Panc1 (cell line): ENCODE measurements at regions not wholly inside any gene's neighbourhood (a gene's known extent, or its start where the extent isn't known, plus 50 kb on each side); places are given as distances from the start of the nearest gene placed in this dataset.

ENCODE experiments used
- CTCF ChIP-seq: fragments of 450-650 bp; IDR thresholded peaks from 2 replicates; pipeline ENCODE4 v1.5.1; 2017; ENCODE audit warnings: mild to moderate bottlenecking
- POLR2AphosphoS5 ChIP-seq: IDR thresholded peaks from 2 replicates; pipeline ENCODE4 v1.6.1; 2012; ENCODE audit warnings: mild to moderate bottlenecking, low read depth, low read length, moderate library complexity
- REST ChIP-seq, 2 experiments: IDR thresholded peaks; 2 replicates each; pipeline ENCODE4 v1.6.1; 2011 to 2012; ENCODE audit warnings: low read depth in 2 of 2, control low read depth in 1 of 2, low read length in 1 of 2, mild to moderate bottlenecking in 1 of 2, moderate library complexity in 1 of 2; ENCODE audit not compliant: insufficient read depth in 1 of 2
- SIN3A ChIP-seq: IDR thresholded peaks from 2 replicates; pipeline ENCODE4 v1.6.1; 2012; ENCODE audit warnings: low read depth, mild to moderate bottlenecking, low read length, moderate library complexity, borderline replicate concordance; ENCODE audit not compliant: insufficient read depth
- TCF7L2 ChIP-seq: IDR thresholded peaks from 2 replicates; pipeline ENCODE4 v1.6.1; 2011; ENCODE audit warnings: mild to moderate bottlenecking, low read depth, low read length, inconsistent platforms

GRCh38 chr1:184176058-184176457, 124.5 kb downstream of the TSEN15 start:
- no peak for TF ChIP-seq CTCF
- TF ChIP-seq REST (IDR thresholded peaks at IDR 0.05; ENCODE audit: insufficient read depth in 1 of 2, low read depth in 2 of 2, low read length in 1 of 2), result no peak
- no peak for TF ChIP-seq POLR2AphosphoS5
- TF ChIP-seq SIN3A, result no peak
- TF ChIP-seq TCF7L2, result no peak
